ENCODE measurements at regions not wholly inside any gene's neighbourhood (a gene's known extent, or its start where the extent isn't known, plus 50 kb on each side); places are given as distances from the start of the nearest gene placed in this dataset.
"Not testable (repeated sequence)": the region's sequence is repeated elsewhere in the genome, so short reads cannot be mapped to it uniquely, and the experiment has no call there.

GRCh38 chr22:23379540-23380229 is 199.4 kb downstream of the BCR start:
- not testable (repeated sequence) for DNase-seq

GRCh38 chr22:23377767-23378166 is 197.5 kb downstream of the BCR start:
- no peak for DNase-seq

DNA sequence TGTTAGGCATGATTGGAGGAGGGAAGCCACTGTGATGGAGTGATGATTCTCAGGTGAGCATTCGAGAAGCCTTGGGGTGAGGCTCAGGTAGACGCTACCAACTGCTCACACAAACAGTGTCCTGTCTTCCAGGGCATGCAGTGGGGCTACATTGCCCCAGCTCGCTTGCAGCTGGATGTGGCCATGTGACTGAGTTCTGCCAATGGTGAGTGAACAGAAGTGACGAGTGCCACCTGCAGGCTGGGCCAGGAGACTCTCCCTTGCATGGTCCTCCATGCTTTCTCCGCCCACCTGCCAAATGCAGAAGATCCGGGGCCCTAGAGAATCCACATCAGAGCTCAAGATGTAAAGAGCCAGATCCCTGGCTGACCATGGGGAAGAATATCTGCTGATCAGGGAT is 195.9 kb downstream of the BCR start:
- DNase-seq: peak; percentile 39

GRCh38 chr22:23375031-23375827 is 194.9 kb downstream of the BCR start:
- DNase-seq: no peak

GRCh38 chr22:23373601-23374000 is 193.3 kb downstream of the BCR start:
- no peak for DNase-seq

DNA sequence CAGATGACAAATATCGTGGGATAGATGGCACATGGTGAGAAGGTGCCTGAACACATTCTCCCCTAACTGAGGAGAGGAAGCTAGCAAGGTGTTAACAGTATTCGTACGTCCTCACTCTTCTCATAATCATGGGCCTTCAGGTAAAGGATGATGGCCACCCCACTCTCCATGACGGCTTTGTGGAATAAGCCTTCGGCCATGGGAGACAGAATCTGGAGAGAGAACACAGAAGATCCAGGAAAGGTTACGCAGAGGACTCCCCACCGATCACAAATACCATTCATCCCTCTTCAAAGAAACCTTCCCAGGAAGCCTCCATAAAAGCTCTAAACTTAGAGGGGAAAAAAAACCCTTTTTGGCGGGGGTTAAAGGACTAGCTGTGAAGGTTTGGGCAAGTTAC is 189.9 kb downstream of the BCR start:
- DNase-seq: no peak

- DNase-seq: no peak
Observed at GRCh38 chr22:23369054-23369685, 188.9 kb downstream of the BCR start.
